ENCODE measurements at regions not wholly inside any gene's neighbourhood (a gene's known extent, or its start where the extent isn't known, plus 50 kb on each side); places are given as distances from the start of the nearest gene placed in this dataset.
"Not testable (repeated sequence)": the region's sequence is repeated elsewhere in the genome, so short reads cannot be mapped to it uniquely, and the experiment has no call there.

- DNase-seq = no peak
Measured at GRCh38 chr3:87867001-87867400, 191.8 kb downstream of the CGGBP1 start.

- no peak for DNase-seq
Measured at GRCh38 chr3:87856126-87856525, 202.7 kb downstream of the CGGBP1 start.

GRCh38 chr3:87855616-87856015 is 203.2 kb downstream of the CGGBP1 start:
- no peak for DNase-seq

GRCh38 chr3:87855211-87855610 is 203.6 kb downstream of the CGGBP1 start:
- DNase-seq = no peak

- DNase-seq = no peak
Measured at GRCh38 chr3:87848003-87848402, 210.8 kb downstream of the CGGBP1 start.

GRCh38 chr3:87837076-87837475 is 221.7 kb downstream of the CGGBP1 start:
- DNase-seq = no peak

GRCh38 chr3:87836026-87836425 is 222.8 kb downstream of the CGGBP1 start:
- no peak for DNase-seq

- no peak for DNase-seq
Measured at GRCh38 chr3:87835236-87835635, 223.6 kb downstream of the CGGBP1 start.

- no peak for DNase-seq
Measured at GRCh38 chr3:87834327-87834726, 224.5 kb downstream of the CGGBP1 start.

GRCh38 chr3:87833039-87833377 is 225.8 kb downstream of the CGGBP1 start:
- no peak for DNase-seq

- DNase-seq = no peak
Measured at GRCh38 chr3:87828046-87828445, 230.8 kb downstream of the CGGBP1 start.

- no peak for DNase-seq
Measured at GRCh38 chr3:87822563-87822962, 236.2 kb downstream of the CGGBP1 start.

- DNase-seq = not testable (repeated sequence)
Measured at GRCh38 chr3:87813503-87813902, 245.3 kb downstream of the CGGBP1 start.

- DNase-seq = no peak
Measured at GRCh38 chr3:87811953-87812352, 246.9 kb downstream of the CGGBP1 start.

GRCh38 chr3:87810452-87811016 is 248.3 kb downstream of the CGGBP1 start:
- no peak for DNase-seq

- no peak for DNase-seq
Measured at GRCh38 chr3:87805670-87806069, 253.1 kb downstream of the CGGBP1 start.

GRCh38 chr3:87801409-87801808 is 257.4 kb downstream of the CGGBP1 start:
- no peak for DNase-seq

GRCh38 chr3:87800516-87800915 is 258.3 kb downstream of the CGGBP1 start:
- DNase-seq = no peak

- no peak for DNase-seq
Measured at GRCh38 chr3:87798567-87798947, 260.2 kb downstream of the CGGBP1 start.

- no peak for DNase-seq
Measured at GRCh38 chr3:87797872-87798566, 260.8 kb downstream of the CGGBP1 start.

GRCh38 chr3:87796843-87797185 is 262.0 kb downstream of the CGGBP1 start:
- no peak for DNase-seq

- DNase-seq = no peak
Measured at GRCh38 chr3:87796137-87796842, 262.5 kb downstream of the CGGBP1 start.

- DNase-seq = no peak
Measured at GRCh38 chr3:87795701-87796100, 263.1 kb downstream of the CGGBP1 start.

- DNase-seq = no peak
Measured at GRCh38 chr3:87793337-87793877, 265.4 kb downstream of the CGGBP1 start.

Data from NCI-H146 (cell line).